HG03469 (cell line): ENCODE measurements at regions not wholly inside any gene's neighbourhood (a gene's known extent, or its start where the extent isn't known, plus 50 kb on each side); places are given as distances from the start of the nearest gene placed in this dataset.
"Not testable (repeated sequence)": the region's sequence is repeated elsewhere in the genome, so short reads cannot be mapped to it uniquely, and the experiment has no call there.

Source experiments
- ATAC-seq: cut with Tn5 transposase; IDR thresholded peaks from one replicate; pipeline ENCODE4 v1.9.1; 2021; ENCODE audit warnings: mild to moderate bottlenecking, moderate library complexity, moderate number of reproducible peaks; ENCODE audit not compliant: unreplicated experiment

GRCh38 chr12:131407221-131408035 is 303.5 kb upstream of the SFSWAP start:
- no peak for ATAC-seq

DNA sequence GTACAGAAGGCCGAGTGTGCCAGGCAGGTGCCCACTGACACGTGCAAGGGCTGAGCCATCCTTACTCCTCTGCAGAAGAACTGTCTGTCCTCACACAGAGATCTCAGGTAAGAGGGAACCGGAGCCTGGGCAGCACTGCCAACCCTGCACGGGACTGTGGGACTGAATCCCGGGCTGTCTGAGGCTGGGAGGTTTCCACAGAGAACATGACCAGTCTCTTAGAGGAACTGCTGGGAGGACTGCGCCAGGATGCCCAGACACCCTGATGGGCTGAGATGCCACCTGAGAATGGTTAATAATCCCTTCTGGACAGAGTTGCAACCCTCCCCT is 302.9 kb upstream of the SFSWAP start:
- ATAC-seq: no peak

DNA sequence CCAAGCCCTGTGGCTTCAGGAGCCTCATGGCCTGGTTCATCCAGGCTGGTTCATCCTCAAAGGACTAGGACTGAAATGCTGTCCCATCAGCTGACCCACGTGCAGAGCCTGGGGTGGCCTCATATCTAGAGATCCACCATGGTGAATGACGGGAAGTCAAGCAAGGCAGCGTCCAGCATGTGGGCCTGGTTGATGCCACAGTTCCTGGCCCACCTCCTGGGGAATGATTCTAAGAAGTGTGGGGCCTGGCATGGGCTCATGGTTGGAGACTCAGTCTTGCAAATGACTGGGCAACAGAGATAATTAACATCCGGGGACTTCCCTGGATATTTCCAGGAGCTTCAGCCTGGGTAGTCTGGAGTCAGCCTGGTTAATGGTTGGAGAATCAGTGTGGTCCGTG is 302.4 kb upstream of the SFSWAP start:
- ATAC-seq: no peak

- ATAC-seq: no peak
Observed at GRCh38 chr12:131409211-131409610, 301.7 kb upstream of the SFSWAP start.

DNA sequence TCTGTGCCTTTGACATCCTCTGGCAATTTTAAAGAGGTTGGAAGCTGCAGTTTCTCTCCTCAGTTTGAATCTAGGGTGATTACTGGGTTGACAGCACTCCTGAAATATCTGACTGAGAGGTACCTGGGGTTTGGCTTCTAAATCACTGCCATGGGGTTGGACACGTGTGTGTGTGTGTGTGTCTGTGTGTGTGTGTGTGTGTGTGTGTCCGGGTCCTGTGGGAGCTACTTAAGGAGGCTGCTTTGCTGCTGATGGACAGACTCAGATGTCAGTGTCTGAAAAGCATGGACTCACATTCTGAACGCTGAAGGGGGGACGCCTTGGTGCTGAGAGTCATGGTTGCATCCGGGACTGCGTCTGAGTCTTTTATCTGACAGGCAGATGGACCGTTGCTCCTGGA is 299.1 kb upstream of the SFSWAP start:
- not testable (repeated sequence) for ATAC-seq

- no peak for ATAC-seq
Observed at GRCh38 chr12:131413006-131413405, 297.9 kb upstream of the SFSWAP start.

GRCh38 chr12:131413471-131413870 is 297.4 kb upstream of the SFSWAP start:
- ATAC-seq: no peak

GRCh38 chr12:131414155-131414922 is 296.6 kb upstream of the SFSWAP start:
- ATAC-seq: not testable (repeated sequence)

DNA sequence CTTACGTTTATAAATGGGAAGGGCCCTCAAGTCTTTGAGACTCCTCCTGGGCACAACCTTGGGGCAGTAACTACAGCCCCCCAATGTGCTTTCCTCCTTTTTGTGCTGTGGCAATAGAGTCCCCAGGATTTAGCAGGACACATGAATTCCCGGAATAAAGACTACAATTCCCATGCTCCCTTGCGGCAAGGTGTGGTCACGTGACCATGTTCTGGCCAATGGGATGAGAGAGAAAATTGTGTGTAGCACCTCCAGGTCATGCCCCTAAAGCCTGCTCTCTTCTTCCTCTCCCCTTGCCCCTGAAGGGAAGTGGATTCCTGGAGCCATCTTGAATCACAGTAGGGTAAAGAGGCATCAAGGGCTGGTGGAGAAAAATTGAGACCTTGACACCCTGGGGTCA is 295.1 kb upstream of the SFSWAP start:
- no peak for ATAC-seq

DNA sequence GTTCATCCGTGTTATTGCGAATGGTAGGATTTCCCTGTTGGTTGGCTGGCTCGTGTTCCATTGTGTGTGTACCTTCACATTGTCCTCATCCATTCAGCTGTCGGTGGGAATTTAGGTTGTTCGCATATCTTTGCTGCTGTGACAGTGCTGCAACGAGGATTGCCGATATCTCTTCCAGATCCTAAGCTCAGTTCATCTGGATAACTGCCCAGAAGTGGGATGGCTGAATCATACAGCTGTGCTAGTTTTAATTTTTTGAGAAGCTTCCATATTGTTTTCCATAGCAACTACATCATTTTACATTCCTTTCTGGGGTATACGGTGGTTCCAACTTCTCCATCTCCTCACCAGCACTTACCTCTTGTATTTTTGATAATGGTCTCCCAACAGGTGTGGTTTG is 292.8 kb upstream of the SFSWAP start:
- no peak for ATAC-seq

DNA sequence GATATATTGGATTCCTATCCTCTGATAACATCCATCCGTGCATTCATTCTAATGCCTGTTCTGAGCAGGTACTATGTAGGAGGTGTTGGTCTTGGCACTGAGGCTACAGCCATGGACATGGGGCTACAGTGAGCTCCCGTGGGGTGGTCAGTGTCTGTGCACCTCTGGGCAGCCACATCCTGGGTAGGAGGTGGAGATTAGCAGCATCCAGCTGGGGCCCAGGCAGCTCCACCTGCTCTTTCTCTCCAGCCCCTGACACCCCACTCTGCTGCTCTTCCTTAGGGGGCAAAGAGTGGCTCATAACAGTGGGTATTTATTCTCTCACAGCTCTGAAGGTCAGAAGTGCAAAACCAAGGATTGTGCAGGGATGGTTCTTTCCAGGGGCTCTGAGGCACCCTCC is 292.0 kb upstream of the SFSWAP start:
- ATAC-seq: no peak

DNA sequence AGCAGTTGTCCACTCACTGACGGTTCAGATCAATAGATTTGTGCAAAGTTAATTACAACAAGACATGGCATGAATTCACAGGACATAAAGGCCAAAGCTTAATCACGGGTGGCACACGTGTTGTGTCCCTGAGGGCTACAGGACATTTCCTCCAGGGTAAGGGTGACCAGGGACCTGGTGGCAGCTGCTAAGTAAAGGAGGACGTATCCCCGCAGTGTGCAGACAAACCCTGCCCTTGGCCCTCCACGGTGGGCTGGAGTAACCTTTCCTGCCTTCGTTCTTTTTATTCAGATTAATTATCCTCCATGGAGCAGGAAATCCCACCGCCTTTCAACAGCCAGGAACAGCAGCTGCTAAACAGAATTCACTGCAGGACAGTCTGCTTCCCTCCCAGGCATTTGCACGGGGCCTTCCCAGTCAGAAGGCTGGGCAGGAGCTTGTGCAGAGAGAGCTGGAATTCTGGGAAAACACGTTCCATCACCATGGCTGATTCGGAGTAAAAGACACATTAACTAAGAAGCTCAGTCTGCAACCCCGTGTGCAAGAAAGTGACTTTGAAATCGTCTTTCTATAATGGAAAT is 289.9 kb upstream of the SFSWAP start:
- no peak for ATAC-seq

GRCh38 chr12:131421509-131422186 is 289.2 kb upstream of the SFSWAP start:
- ATAC-seq: no peak

DNA sequence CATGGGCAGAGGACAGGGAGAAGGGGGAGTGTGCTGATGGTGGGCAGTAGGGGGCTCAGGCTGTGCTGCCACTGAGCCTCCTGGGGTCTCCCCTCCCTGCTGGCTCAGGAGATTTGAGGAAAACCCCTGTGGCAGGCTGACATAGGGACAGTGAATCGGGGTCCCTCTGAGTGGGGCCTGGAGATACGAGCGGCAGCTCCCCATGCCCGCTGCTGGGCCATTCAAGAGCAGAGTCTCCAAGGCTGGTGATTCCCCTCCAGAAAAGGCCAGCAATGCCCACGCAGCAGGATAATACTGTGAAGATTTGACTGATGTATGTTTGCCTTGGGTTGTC is 288.7 kb upstream of the SFSWAP start:
- ATAC-seq: no peak

GRCh38 chr12:131422744-131423143 is 288.1 kb upstream of the SFSWAP start:
- ATAC-seq: no peak

- ATAC-seq: no peak
Observed at GRCh38 chr12:131424270-131424669, 286.6 kb upstream of the SFSWAP start.

DNA sequence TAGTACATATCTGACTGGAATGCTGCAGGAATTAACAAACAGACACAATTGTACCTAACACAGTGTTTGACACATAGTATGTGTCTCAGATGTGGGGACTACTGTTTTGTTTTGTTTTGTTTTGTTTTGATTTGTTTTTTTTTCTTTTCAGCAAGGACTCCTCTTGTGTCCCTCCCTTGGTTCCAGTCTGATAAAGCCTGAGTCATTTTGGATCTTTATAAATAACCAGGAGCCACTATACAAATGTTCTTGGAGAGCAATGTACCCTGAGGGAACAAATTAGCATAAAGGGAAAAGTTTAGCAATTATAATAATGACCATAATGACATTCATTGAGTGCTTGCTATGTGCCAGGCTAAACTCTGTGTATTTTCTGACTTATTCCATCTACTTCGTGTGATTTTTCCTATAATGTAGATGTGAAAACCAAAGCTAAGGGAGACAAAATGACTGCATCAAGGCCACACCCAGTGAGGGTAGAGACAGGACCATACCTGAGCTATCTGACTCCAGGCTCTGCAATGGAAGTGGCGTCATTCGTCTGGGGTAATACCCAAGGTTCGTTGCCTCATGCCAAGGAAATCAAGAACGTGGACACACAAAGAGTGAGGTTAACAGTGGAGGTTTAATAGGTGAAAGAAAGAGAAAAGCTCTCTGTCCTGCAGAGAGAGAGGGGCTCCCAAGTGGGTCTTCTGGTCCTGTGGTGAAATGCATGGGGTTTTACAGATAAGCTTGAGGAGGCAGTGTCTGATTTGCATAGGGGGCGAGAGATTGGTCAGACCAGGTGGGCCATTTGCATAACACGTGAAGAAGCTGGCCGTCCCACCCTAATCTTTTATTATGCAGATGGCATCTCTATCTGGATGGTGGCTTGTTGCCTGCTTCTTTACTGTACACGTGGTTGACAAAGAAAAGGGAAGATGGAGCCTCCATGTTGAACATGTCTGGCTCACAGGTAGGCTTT is 285.5 kb upstream of the SFSWAP start:
- ATAC-seq: no peak

DNA sequence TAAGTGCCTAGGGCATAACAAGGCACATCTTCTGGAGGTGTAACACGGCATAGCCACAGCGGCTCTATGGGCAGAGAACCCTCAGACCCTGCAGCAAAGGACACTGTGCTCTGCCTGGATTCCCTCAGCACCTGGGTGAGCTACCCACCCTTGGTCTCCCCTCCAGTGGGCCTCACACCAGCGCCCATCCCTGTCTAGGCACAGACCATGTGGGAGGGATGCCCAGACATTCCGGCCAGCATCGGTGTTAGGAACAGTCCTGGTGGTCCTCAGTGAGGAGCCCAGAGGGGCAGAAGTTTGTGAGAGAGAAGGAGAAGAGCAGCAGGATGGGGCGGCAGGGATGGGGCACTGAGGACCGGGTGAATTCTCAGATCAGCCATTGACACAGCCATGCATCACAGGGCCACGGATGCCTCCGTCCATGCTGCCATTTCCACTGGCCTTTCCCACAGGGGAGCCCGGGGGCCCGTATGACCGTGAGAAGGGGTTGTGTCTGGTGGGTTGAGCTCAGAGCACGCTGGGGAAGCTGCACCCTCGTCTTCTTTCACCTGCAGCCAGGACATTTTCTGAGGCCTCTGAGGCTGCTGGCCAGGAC is 282.7 kb upstream of the SFSWAP start:
- ATAC-seq: no peak

DNA sequence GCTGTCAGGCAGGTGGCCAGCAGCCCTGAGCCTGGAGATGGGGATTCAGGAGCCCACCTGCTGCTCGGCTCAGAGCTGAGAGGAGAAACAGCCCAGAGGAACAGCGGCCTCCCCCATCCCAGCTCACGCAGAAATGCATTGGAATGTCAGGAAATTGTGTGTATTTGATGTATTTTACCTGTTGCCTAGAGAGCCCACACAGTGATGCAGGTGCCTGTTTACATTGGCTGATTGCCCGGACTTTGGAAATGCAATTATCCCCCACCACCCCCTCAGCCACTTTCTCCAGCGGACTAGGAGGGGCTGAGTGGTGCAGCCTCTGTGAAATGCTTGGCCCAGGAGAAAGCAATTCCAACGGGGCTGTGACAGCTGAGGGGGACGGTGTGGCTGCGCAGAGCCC is 281.7 kb upstream of the SFSWAP start:
- not testable (repeated sequence) for ATAC-seq

DNA sequence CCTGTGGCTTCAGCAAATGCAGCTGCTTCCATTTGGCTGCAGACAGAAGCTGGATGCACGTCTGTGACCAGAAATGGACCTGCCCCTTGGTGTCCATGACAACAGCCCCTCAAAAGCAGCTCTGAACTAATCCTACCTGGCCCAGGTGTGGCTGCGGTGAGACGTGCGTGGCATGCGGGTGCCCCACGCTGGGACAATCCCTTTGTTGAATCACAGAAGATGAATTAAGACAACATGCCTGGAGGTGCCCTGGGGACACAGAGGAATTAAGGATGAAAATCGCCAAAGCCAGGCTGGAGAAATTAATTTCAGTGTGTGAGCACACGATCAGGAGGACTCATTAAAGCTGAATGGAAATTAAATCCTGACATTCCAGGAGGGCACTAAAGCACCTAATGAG is 281.2 kb upstream of the SFSWAP start:
- ATAC-seq: not testable (repeated sequence)
